ENCODE measurements at regions not wholly inside any gene's neighbourhood (a gene's known extent, or its start where the extent isn't known, plus 50 kb on each side); places are given as distances from the start of the nearest gene placed in this dataset.
A peak's percentile ranks its signal among the peaks of the same experiment; 100 is the strongest.
"Not testable (repeated sequence)": the region's sequence is repeated elsewhere in the genome, so short reads cannot be mapped to it uniquely, and the experiment has no call there.

GRCh38 chr5:38149815-38150195 is 108.6 kb upstream of the EGFLAM start:
- no peak for DNase-seq (ENCODE audit: low read depth)

GRCh38 chr5:38148021-38148625 is 110.2 kb upstream of the EGFLAM start:
- DNase-seq (ENCODE audit: low read depth): peak; percentile 67

DNA sequence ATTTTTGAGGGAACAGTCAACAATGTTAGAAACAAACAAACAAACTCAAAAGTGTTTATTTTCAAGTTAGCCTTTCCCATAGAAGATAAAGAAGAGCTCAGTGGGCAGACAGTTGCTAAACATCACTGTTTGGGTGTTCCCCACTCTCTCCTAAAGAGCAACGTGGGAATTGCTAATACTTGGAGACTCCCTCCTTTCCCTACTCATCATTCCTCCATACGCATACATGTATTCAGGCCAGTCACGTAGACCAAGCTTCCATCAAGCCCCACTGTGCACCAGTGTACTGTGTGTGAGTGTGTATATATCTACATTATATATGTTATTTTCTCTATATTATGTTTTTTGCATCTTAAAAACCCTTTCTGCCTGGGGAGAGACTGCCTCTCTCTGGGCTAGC is 115.0 kb upstream of the EGFLAM start:
- no peak for DNase-seq (ENCODE audit: low read depth)

GRCh38 chr5:38141665-38142064 is 116.7 kb upstream of the EGFLAM start:
- DNase-seq (ENCODE audit: low read depth): no peak

DNA sequence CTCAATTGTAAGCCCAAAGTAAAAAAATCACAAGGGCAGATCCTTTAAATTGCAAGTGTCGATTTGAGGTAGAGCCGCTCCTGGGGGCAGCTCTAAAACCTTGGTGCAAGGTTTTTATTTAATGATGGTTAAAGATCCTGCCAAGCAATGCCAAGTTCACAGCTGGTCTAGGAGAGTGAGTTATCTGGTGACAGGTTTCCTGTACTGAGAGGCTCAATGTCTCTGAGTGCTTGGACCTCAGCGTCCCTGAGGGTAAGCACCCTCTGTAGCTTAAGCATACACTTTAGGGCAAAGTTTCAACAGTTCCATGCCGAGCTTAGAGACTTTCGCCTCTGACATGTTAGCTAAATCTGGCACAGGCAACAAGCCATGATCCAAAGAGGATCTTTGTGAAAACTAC is 119.8 kb upstream of the EGFLAM start:
- no peak for DNase-seq (ENCODE audit: low read depth)

DNA sequence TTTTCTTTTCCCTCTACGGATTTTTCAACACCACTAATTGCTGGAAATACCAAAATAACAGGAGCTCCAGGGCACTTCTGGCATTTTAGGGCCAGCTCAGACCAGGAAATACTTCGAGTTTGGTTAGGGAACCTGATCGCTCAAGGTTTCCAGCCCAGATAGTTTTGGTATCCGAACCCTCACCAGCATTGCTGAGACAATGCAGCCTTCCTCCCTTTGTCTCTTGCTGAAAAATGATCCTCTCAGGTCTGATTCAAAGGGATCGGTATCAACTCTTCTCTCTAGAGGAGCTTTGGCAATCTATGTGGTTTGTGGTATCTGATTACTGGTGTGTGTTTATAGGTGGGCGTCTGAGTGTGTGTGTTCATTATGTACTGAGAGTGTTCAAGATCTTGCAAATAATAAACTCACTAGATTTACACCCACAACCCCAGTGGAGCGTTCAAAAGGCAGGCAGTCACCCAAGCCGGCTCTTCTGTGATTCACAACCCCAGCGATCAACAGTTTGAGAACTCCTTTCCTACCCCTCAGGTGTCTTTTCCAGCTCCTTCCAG is 122.8 kb upstream of the EGFLAM start:
- DNase-seq (ENCODE audit: low read depth): no peak

DNA sequence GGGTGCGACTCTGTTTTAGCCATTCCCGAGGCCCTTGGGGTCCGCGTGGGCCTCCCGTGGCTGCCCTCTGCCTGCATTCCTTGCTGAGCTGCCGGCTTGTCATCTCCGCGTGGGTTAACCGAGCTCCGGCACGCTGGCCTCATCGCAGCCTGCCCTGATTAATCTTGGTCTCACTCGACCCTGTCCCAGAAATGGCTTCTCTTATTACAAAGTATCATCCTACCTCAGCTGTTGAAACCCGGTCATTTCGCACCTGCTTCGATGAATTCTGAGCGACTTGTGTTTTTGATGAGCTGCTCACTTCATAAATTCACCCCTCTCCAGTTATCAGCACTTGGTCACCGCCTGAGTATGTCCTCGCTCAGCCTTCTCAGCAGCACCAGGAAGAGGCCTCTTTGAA is 123.5 kb upstream of the EGFLAM start:
- DNase-seq (ENCODE audit: low read depth): no peak

- DNase-seq (ENCODE audit: low read depth): not testable (repeated sequence)
Observed at GRCh38 chr5:38134294-38134693, 124.1 kb upstream of the EGFLAM start.

GRCh38 chr5:38131686-38132085 is 126.7 kb upstream of the EGFLAM start:
- no peak for DNase-seq (ENCODE audit: low read depth)

GRCh38 chr5:38124321-38124720 is 134.0 kb upstream of the EGFLAM start:
- DNase-seq (ENCODE audit: low read depth): no peak

DNA sequence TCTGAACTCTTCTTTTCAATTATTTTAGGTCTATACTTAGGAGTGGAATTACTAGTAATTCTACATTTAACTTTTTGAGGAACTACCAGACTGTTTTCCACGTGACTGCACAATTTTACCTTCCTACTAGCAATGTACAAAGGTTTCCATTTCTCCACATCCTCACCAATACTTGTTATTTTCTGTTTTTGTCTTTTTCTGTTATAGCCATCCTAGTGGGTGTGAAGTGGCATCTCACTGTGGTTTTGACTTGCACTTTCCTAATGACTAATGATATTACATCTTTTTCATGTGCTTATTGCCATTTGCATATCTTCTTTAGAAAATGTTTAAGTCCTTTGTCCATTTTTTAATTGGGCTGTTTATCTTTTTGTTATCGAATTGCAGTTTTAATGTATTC is 136.9 kb upstream of the EGFLAM start:
- DNase-seq (ENCODE audit: low read depth): no peak

- DNase-seq (ENCODE audit: low read depth): no peak
Observed at GRCh38 chr5:38119836-38120235, 138.5 kb upstream of the EGFLAM start.

DNA sequence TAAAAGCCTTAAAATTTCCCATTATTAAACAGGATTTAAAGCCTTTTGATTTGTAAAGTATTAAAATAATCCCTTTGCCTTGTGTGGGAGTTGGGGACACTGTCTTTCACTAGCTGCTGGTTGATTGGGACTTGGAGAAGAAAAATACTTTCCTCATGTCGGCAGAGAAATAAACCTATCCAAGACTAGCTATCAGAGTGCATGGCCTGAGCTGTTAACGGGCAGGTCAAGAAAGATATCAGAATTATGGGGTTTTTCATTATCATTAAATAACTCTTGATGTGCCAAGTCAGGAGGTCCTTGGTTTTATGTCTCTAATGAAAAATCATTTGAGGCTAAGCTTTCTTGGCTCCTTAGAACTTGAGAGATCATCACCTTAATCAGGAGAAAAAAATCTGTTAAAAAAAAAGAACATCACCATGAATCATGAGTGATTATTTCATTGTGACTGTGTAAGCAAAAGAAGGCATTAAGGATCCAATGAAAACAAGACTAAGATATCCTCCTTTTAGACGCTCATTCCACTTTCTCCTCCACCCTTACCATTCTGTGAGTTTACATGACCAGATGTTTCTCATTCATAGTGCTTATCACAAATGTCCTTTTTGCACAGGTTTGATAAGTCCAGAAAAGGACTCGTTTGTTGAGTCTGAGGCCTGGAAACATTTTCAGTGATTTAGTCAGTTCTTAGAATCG is 140.4 kb upstream of the EGFLAM start:
- no peak for DNase-seq (ENCODE audit: low read depth)

GRCh38 chr5:38115318-38115827 is 143.0 kb upstream of the EGFLAM start:
- no peak for DNase-seq (ENCODE audit: low read depth)

DNA sequence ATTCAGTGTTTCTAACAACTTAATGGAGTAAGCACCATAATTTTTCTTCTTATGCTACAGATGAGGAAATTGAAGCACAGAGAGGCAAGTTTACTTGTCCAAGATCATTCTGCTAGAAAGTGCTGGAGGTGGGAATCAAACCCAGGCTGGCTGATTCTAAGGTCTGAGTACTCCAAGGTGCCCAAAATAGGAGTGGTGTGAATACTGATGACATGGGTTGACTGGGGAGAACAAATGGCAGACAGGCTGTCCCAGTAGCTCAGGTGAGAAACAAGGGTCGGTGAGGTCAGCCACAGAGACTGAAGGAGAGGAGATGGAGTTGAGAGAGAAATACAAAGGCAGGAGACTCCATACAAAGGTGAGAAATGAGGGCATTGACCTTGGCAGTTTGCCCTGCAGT is 144.5 kb upstream of the EGFLAM start:
- DNase-seq (ENCODE audit: low read depth): no peak

DNA sequence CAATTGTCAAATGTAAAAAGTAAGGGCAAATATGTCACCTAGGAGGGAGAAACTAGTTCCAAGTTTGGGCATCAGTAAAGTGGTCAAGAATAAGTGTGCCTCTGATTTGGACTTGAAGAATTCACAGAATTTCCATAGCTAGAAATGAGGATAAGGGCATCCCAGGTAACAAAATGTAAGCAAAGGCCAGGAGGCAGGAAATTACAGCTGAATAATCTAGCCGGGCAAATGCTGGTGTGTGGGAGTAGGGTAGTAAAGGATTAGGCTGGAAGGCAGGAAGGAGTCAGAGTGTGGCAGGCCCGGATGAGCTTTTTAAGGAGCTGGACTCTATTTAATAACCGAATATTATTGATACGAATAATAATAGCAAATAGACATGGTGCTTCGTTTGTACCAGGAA is 144.9 kb upstream of the EGFLAM start:
- DNase-seq (ENCODE audit: low read depth): no peak

DNA sequence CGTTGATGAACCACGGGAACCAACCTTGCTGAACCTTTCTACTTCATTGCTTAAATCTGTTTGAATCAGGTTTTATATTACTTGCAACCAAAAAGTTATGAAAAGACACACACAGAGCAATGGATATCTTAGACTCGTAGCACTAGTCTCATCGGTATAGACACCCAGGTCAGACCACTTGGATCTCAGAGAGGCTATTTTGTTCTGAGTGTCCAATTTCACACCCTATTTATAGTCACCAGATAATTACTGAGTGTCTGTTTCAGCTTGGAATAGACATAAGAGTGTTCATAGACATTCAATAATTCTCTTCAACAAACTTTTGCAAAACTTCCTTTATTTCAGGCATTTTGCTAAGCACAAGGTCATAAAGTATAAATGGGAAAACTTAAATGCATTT is 145.4 kb upstream of the EGFLAM start:
- no peak for DNase-seq (ENCODE audit: low read depth)

DNA sequence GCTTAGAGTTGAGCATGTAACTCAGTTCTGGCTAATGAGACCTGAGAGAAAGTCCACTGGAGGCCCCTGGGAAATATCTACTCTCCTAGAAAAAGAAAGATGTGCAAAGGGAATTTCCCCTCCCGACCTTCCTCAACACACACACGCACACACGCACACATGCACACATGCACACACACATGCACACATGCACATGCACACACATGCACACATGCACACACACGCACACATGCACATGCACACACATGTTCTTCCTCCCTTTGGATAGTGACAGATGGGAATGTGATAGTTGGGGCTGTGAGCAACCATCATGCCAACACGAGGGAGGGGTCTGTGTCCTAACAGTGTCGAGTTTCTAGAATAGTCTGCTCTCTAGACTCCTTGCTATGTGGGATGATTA is 148.2 kb upstream of the EGFLAM start:
- no peak for DNase-seq (ENCODE audit: low read depth)

GRCh38 chr5:38107096-38107495 is 151.3 kb upstream of the EGFLAM start:
- no peak for DNase-seq (ENCODE audit: low read depth)

GRCh38 chr5:38105801-38106200 is 152.6 kb upstream of the EGFLAM start:
- no peak for DNase-seq (ENCODE audit: low read depth)

- DNase-seq (ENCODE audit: low read depth): no peak
Observed at GRCh38 chr5:38105231-38105570, 153.2 kb upstream of the EGFLAM start.

GRCh38 chr5:38104497-38105230 is 153.7 kb upstream of the EGFLAM start:
- peak; percentile 66 for DNase-seq (ENCODE audit: low read depth)
